C4-2B (cell line): ENCODE measurements at regions not wholly inside any gene's neighbourhood (a gene's known extent, or its start where the extent isn't known, plus 50 kb on each side); places are given as distances from the start of the nearest gene placed in this dataset.

ENCODE experiments used
- CTCF ChIP-seq: fragments of 450-650 bp; conservative IDR thresholded peaks from 2 replicates; pipeline ENCODE4 v1.5.1; 2017; ENCODE audit warnings: mild to moderate bottlenecking
- ZFX ChIP-seq: fragments of 450-650 bp; IDR thresholded peaks from 2 replicates; pipeline ENCODE4 v1.6.1; 2017

GRCh38 chr15:94834000-94834399, 602.6 kb downstream of the MCTP2 start:
- TF ChIP-seq CTCF (no peak), ZFX (no peak)
